Vagina (tissue), 2 donors: ENCODE measurements at regions not wholly inside any gene's neighbourhood (a gene's known extent, or its start where the extent isn't known, plus 50 kb on each side); places are given as distances from the start of the nearest gene placed in this dataset.

Experiments
- CTCF ChIP-seq, 3 experiments: fragments of 450-650 bp in 2 of 3; fragments of 200-600 bp in 1 of 3; sonication (generic) in 1 of 3; IDR thresholded peaks; one replicate each; pipeline ENCODE4 v1.5.1; 2017 to 2019; ENCODE audit warnings: antibody characterized with exemption in 3 of 3, mild to moderate bottlenecking in 2 of 3, moderate library complexity in 2 of 3
- POLR2A ChIP-seq, 2 donors: fragments of 450-650 bp; IDR thresholded peaks; one replicate each; pipeline ENCODE4 v1.6.1; 2017; ENCODE audit warnings: antibody characterized with exemption in 2 of 2, mild to moderate bottlenecking in 2 of 2, moderate library complexity in 2 of 2

GRCh38 chr2:215839816-215840215 is 173.5 kb downstream of the MREG start:
- no peak for TF ChIP-seq CTCF (IDR thresholded peaks at IDR 0.05)
- no peak for TF ChIP-seq POLR2A (IDR thresholded peaks at IDR 0.05)
